Gastroesophageal sphincter (tissue), 3 donors: ENCODE measurements at regions not wholly inside any gene's neighbourhood (a gene's known extent, or its start where the extent isn't known, plus 50 kb on each side); places are given as distances from the start of the nearest gene placed in this dataset.

Source experiments
- EP300 ChIP-seq: sonication (generic); formaldehyde crosslinking; IDR thresholded peaks from one replicate; pipeline ENCODE4 v1.6.1; 2017; ENCODE audit warnings: antibody characterized with exemption, mild to moderate bottlenecking
- POLR2A ChIP-seq, 2 donors: fragments of 450-650 bp; IDR thresholded peaks; one replicate each; pipeline ENCODE4 v1.6.1; 2017; ENCODE audit warnings: antibody characterized with exemption in 2 of 2, mild to moderate bottlenecking in 2 of 2, moderate library complexity in 1 of 2
- POLR2AphosphoS5 ChIP-seq: sonication (generic); formaldehyde crosslinking; IDR thresholded peaks from one replicate; pipeline ENCODE4 v1.6.1; 2017; ENCODE audit warnings: antibody characterized with exemption
- TF ChIP-seq, protein P1 (sequence below), 4 experiments: fragments of 200-600 bp in 2 of 4; fragments of 450-650 bp in 2 of 4; sonication (generic) in 1 of 4; IDR thresholded peaks; one replicate each; pipeline ENCODE4 v1.5.1; 2017 to 2019; ENCODE audit warnings: antibody characterized with exemption in 4 of 4, mild to moderate bottlenecking in 2 of 4, moderate library complexity in 2 of 4

- TF ChIP-seq POLR2A (IDR thresholded peaks at IDR 0.05) = no peak
- TF ChIP-seq, protein P1, sequence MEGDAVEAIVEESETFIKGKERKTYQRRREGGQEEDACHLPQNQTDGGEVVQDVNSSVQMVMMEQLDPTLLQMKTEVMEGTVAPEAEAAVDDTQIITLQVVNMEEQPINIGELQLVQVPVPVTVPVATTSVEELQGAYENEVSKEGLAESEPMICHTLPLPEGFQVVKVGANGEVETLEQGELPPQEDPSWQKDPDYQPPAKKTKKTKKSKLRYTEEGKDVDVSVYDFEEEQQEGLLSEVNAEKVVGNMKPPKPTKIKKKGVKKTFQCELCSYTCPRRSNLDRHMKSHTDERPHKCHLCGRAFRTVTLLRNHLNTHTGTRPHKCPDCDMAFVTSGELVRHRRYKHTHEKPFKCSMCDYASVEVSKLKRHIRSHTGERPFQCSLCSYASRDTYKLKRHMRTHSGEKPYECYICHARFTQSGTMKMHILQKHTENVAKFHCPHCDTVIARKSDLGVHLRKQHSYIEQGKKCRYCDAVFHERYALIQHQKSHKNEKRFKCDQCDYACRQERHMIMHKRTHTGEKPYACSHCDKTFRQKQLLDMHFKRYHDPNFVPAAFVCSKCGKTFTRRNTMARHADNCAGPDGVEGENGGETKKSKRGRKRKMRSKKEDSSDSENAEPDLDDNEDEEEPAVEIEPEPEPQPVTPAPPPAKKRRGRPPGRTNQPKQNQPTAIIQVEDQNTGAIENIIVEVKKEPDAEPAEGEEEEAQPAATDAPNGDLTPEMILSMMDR (IDR thresholded peaks at IDR 0.05) = no peak
- no peak for TF ChIP-seq EP300
- no peak for TF ChIP-seq POLR2AphosphoS5
These were observed 415.1 kb downstream of the FAM133A start for GRCh38 chrX:94089149-94089548.
